ENCODE measurements at regions not wholly inside any gene's neighbourhood (a gene's known extent, or its start where the extent isn't known, plus 50 kb on each side); places are given as distances from the start of the nearest gene placed in this dataset.

- DNase-seq = no peak
These were observed 457.9 kb upstream of the CCL2 start for GRCh38 chr17:33797181-33797580.

- no peak for DNase-seq
These were observed 456.8 kb upstream of the CCL2 start for GRCh38 chr17:33798308-33798707.

- DNase-seq = no peak
These were observed 452.5 kb upstream of the CCL2 start for GRCh38 chr17:33802349-33803198.

GRCh38 chr17:33803199-33803685 lies 451.8 kb upstream of the CCL2 start:
- DNase-seq = no peak

DNA sequence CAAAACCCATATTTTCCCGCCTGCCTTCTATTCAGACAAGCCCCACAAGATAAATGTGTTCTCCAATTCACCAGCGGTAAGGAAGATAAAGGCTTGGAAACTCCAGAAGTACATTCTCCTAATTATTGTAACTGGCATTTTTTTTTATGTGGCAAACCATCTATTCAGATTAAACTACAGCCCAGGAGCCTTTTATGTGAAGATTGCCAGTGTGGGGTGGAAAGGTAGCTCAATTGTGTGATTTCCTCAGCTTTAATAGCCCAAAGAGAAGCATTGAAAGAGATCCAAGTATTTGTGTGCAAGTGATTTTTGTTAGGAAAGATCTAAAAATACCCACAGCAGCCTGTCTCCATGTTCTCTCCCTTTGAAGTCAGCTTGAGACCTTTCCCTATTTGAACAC lies 451.4 kb upstream of the CCL2 start:
- DNase-seq = no peak

DNA sequence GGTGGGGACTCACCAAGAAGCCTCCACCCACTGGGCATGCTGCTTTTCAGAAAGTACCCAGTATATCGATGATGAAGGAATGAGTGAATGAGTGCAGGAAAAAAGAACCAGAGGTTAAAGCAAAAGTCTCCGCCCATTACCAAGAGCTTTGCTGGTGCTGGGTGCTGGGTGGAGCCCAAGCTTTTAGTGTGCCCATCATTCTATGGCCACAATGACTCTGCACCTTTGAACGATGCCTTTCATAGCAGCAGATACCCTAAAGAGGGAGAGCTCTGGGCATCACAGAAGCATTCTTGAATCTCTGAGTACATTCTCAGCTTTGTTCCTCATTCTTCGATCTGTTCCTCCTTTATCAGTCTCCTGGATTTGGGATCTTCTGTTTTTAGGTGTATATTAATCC lies 450.7 kb upstream of the CCL2 start:
- DNase-seq = no peak

- no peak for DNase-seq
These were observed 448.5 kb upstream of the CCL2 start for GRCh38 chr17:33806631-33807030.

GRCh38 chr17:33809748-33810147 lies 445.3 kb upstream of the CCL2 start:
- no peak for DNase-seq

- DNase-seq = no peak
These were observed 443.9 kb upstream of the CCL2 start for GRCh38 chr17:33811004-33811760.

DNA sequence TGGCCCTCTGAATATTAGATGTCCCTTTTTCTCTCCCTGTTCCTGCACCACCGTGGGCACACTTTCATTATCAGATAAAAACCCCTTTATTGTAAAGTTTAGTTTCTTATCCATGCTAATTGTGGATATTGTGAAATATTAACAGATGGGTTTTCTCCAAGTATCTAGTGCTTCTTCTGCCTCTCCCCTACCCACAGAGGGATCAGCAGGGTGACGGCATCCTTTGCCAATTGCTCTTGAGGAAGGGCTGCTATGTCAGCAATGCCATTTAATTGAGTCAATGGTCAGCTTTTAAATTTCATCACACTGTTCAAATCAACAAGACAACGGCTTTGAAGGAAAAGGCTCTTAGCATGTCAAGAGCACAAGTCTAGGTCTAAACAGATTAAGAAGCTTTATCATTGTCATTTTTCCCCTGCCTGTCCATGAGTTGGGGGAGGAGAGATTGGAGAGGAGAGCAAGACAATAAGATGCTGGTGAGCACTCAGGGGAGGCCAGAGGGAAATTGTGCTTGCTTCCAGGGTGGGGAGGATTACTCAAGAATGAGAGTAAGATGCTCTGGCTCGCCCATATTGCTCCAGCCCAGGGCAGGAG lies 443.0 kb upstream of the CCL2 start:
- DNase-seq = no peak

- no peak for DNase-seq
These were observed 440.2 kb upstream of the CCL2 start for GRCh38 chr17:33814852-33815251.

DNA sequence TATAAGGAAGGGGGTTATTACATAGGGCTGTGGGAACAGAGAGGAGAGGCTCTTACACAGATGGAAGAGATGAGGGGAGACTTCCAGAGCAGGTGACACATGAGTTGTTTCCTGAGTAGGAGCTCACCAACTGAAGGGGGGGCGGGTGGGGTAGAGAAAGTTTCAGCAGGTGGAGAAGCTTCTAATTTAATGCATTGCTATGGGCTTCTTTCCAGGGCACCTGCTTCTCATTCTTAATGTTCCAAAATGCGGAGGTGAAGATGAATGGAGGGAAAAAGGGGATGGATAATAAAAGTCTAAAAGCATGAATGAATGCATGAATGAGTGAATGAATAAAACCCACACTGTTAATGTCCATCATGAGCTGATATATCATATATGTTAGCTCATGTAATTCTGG lies 439.0 kb upstream of the CCL2 start:
- DNase-seq = no peak

DNA sequence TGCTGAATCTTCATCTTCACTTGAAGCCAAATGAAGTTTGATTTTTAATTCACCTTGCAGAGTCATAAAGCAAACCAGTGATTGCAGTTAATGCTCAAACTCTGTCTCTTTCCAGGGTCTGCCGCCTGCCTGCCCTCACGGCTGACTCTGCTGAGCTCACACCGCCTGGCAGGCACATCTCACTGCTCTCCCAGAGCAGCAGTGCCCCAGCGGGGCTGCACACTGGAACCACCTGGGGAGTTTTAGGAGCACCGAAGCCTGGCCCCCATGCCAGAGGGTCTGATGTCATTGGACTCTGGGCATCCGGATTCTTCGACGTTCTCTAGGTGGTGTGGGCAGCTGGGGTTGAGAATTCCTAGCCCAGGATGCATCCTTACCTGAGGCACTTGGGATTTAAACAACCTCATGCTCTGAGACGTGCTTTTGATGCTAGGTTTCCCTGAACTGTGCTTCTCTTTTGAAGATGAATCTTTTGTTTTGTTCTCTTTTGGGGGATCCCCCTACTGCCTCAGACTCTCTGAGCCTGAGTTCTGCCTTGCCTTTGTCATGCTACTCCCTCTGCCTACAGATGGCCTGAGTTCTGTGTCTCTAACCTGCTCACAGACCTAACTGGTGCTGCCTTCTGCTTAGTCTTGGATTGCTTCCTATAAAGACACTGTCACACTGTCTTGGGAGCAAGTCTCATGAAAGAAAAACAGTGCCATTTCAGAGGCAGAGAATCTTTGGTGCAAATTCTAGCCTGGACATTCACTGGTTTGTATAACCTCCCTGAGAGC lies 438.1 kb upstream of the CCL2 start:
- DNase-seq = no peak

- DNase-seq = no peak
These were observed 435.5 kb upstream of the CCL2 start for GRCh38 chr17:33819539-33819938.

DNA sequence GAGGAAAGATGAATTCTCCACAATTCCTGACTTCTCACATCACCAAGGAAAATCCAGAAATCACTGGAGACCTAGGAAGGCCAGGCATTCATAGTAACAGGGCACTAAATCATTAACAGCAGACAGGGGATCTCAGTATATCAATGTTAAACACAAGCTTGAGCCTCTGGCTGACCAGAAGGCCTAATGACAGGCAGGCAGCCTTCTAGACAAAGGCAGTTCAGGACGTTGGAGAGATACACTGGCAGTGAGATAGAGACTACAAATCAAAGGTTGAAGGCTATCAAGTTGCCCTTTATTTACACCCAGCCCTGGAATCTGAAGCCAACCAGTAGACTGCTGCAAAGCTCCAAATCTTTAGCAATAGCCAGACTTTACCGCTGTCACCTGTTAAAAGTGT lies 422.8 kb upstream of the CCL2 start:
- DNase-seq = no peak

- DNase-seq = no peak
These were observed 417.8 kb upstream of the CCL2 start for GRCh38 chr17:33837281-33837680.

GRCh38 chr17:33838281-33838680 lies 416.8 kb upstream of the CCL2 start:
- DNase-seq = no peak

DNA sequence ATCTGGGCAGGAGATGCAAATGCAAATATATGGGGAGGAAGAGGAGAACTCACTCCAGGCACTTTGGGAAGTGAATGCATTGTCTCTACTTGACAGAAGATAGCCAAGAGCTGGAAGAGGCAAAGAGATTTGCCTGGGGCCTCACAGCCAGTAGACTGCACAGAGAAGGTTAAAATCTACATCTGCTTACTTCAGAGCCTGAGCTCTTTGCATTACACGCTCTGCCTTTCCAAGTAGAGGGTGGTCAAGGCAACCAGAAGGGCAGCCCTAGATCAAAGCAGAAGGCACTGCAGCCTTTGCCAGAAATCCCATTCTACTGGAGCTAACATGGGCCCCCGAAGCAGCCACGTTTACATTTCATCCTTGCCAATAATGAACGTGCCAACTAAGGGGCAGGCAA lies 407.2 kb upstream of the CCL2 start:
- DNase-seq = no peak

DNA sequence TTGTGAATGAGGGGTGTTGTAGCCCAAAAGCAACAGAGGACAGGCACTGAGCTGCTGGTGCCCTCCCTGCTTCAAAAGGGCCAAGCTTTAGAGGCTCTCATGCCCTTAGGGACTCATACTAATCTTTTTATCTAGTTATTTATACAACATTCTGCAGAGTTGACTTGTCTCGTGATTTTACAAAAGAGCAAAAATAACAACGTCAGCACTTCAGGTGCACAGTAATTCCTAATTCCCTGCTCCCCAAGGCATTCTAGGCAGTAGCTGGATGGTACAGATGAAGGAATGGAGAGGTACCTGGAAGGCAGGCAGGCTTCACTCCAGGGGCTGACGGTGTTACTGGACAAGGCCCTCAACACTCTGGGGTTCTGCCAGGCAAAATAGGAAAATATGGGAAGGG lies 406.7 kb upstream of the CCL2 start:
- no peak for DNase-seq

DNA sequence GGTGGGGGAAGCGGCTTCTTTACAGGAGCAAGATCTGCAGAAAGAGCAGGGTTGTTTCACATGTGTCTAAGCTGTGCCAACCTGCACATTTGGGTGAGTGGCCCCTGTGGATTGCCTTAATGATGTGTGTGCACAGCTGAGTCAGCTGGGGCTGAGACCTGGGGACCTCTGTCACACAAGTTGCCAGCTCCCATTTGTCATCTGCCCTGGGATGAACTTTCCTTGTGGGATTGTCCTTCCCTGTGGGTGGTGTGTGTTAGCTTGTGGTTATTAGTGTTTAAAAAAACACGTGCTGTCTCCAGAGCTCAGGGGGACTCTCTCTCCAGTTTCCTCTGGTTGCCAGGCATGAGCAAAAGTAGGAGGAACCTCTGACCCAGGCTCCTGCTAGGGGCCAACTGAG lies 400.5 kb upstream of the CCL2 start:
- DNase-seq = no peak

GRCh38 chr17:33858121-33858520 lies 397.0 kb upstream of the CCL2 start:
- DNase-seq = no peak

DNA sequence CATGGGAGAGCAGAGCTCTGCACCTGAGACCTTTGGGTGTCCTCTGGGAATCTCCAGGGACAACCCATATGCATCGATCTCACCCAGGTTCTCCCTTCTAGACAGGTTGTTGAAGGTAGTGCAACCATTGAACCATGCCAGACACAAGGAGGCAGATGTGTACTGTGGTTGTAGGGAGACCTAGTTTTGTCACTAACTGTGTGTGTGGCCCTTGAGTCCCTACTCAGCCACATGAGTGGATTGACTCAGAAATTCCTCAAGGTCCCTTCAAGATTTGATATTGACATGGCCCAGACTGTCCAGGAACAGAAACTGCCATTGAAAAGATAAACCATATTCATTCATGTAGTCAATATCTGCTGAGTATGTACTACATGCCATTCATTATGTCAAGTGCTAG lies 396.4 kb upstream of the CCL2 start:
- DNase-seq = no peak

All from SW 1271 (cell line).